GM13976 (cell line): ENCODE measurements at regions not wholly inside any gene's neighbourhood (a gene's known extent, or its start where the extent isn't known, plus 50 kb on each side); places are given as distances from the start of the nearest gene placed in this dataset.

Experiments
- DNase-seq: peaks from one replicate; pipeline ENCODE4 v3.0.0; 2012; ENCODE audit warnings: low spot score
- CTCF ChIP-seq: IDR thresholded peaks from 2 replicates; pipeline ENCODE4 v1.5.1; 2012; ENCODE audit warnings: borderline replicate concordance, mild to moderate bottlenecking; ENCODE audit not compliant: insufficient read depth; ENCODE audit errors: extremely low read depth, missing control alignments, control extremely low read depth
- in situ Hi-C: fragments of 300-500 bp; cut with MboI; formaldehyde crosslinking; loops from one replicate; pipeline ENCODE4 v1.12.0; 2022; ENCODE audit warnings: low sequenced_read_pairs, mixed read lengths, inconsistent platforms; ENCODE audit not compliant: unreplicated experiment

- DNase-seq, result no peak
- in situ Hi-C loops, result no loop called here
- no peak for TF ChIP-seq CTCF
These were observed 168.3 kb upstream of the SP8 start for GRCh38 chr7:20954711-20955619.

GRCh38 chr7:20958572-20958971 lies 171.9 kb upstream of the SP8 start:
- in situ Hi-C loops, result no loop called here
- no peak for DNase-seq
- TF ChIP-seq CTCF, result no peak

- in situ Hi-C loops, result no loop called here
- no peak for DNase-seq
- TF ChIP-seq CTCF, result no peak
These were observed 172.6 kb upstream of the SP8 start for GRCh38 chr7:20959281-20959680.

- in situ Hi-C loops, result no loop called here
- TF ChIP-seq CTCF, result no peak
These were observed 177.0 kb upstream of the SP8 start for GRCh38 chr7:20963556-20964280.

GRCh38 chr7:20964281-20964918 lies 177.7 kb upstream of the SP8 start:
- DNase-seq, result no peak
- in situ Hi-C loops, result no loop called here

More at GRCh38 chr7:20963556-20964280, 177.0 kb upstream of the SP8 start:
- no peak for DNase-seq

More at GRCh38 chr7:20964281-20964918, 177.7 kb upstream of the SP8 start:
- TF ChIP-seq CTCF, result no peak
